ENCODE measurements at regions not wholly inside any gene's neighbourhood (a gene's known extent, or its start where the extent isn't known, plus 50 kb on each side); places are given as distances from the start of the nearest gene placed in this dataset.
"Not testable (repeated sequence)": the region's sequence is repeated elsewhere in the genome, so short reads cannot be mapped to it uniquely, and the experiment has no call there.

GRCh38 chr5:110290542-110290941 lies 435.9 kb downstream of the TMEM232 start:
- no peaks in the 10 kb centered on the region for H3K27me3 ChIP-seq (ENCODE audit: control insufficient read depth in 5 of 5, insufficient read depth in 4 of 5, low read length in 5 of 5)
- no peaks in the 10 kb centered on the region for H3K9me3 ChIP-seq (ENCODE audit: control insufficient read depth in 5 of 5, low read length in 5 of 5)
- peaks cover 0 to 4% (median 0%) of the 10 kb centered on the region in 5 donors for H3K4me1 ChIP-seq (ENCODE audit: control insufficient read depth in 5 of 5, insufficient read depth in 5 of 5, low read length in 5 of 5)
- no peak overlapping the region for H3K27ac ChIP-seq (ENCODE audit: low read depth, low read length)
- no peak overlapping the region for H3K4me3 ChIP-seq (ENCODE audit: low read depth in 1 of 5, low read length in 5 of 5)
- no peaks in the 10 kb centered on the region for H3K36me3 ChIP-seq (ENCODE audit: control insufficient read depth in 5 of 5, insufficient read depth in 5 of 5, low read length in 5 of 5)
- no peak overlapping the region for H3K9ac ChIP-seq (ENCODE audit: low read length in 5 of 5)

- H3K27me3 ChIP-seq (ENCODE audit: control insufficient read depth in 5 of 5, insufficient read depth in 4 of 5, low read length in 5 of 5), result no peaks in the 10 kb centered on the region
- no peaks in the 10 kb centered on the region for H3K36me3 ChIP-seq (ENCODE audit: control insufficient read depth in 5 of 5, insufficient read depth in 5 of 5, low read length in 5 of 5)
- no peaks in the 10 kb centered on the region for H3K9me3 ChIP-seq (ENCODE audit: control insufficient read depth in 5 of 5, low read length in 5 of 5)
Measured at GRCh38 chr5:110294281-110294680, 432.2 kb downstream of the TMEM232 start.

DNA sequence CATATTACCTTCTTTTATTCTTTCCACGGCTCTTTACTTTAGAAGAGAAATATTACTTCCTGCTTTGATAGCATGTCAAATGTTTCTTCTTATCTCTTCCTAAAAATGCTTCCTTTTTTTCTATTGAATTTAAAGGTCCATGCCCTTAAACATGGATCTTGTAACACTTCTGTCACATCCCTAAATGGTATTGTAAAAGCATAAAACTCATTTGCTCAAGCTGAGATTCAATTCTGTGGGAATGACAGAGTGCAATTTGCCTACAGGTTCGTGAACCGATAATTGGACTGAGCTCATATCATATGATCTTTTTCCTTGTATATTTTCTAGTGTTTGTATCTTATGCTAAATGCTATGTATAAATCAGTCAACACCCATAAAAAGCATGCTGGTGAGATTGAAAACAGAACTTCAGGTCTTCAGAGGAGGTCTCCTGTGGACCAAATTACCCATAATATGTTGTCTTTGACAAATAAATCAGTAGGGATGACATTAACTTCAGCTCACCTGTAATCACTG lies 429.3 kb downstream of the TMEM232 start:
- Histone ChIP-seq H3K9me3 (ENCODE audit: control insufficient read depth in 5 of 5, low read length in 5 of 5) (peaks cover 0 to 8% (median 0%) of the 10 kb centered on the region in 5 donors), H3K4me1 (ENCODE audit: control insufficient read depth in 5 of 5, insufficient read depth in 5 of 5, low read length in 5 of 5) (no peaks in the 10 kb centered on the region), H3K4me3 (ENCODE audit: low read depth in 1 of 5, low read length in 5 of 5) (no peak overlapping the region), H3K9ac (ENCODE audit: low read length in 5 of 5) (no peak overlapping the region), H3K36me3 (ENCODE audit: control insufficient read depth in 5 of 5, insufficient read depth in 5 of 5, low read length in 5 of 5) (no peaks in the 10 kb centered on the region), H3K27ac (ENCODE audit: low read depth, low read length) (no peak overlapping the region), H3K27me3 (ENCODE audit: control insufficient read depth in 5 of 5, insufficient read depth in 4 of 5, low read length in 5 of 5) (no peaks in the 10 kb centered on the region)

More at GRCh38 chr5:110294281-110294680, 432.2 kb downstream of the TMEM232 start:
- H3K27ac ChIP-seq (ENCODE audit: low read depth, low read length), result no peak overlapping the region
- H3K4me3 ChIP-seq (ENCODE audit: low read depth in 1 of 5, low read length in 5 of 5), result no peak overlapping the region
- H3K9ac ChIP-seq (ENCODE audit: low read length in 5 of 5), result no peak overlapping the region
- H3K4me1 ChIP-seq (ENCODE audit: control insufficient read depth in 5 of 5, insufficient read depth in 5 of 5, low read length in 5 of 5), result no peaks in the 10 kb centered on the region

- Histone ChIP-seq H3K4me3 (ENCODE audit: low read depth in 1 of 5, low read length in 5 of 5) (no peak overlapping the region), H3K4me1 (ENCODE audit: control insufficient read depth in 5 of 5, insufficient read depth in 5 of 5, low read length in 5 of 5) (no peaks in the 10 kb centered on the region), H3K27ac (ENCODE audit: low read depth, low read length) (no peak overlapping the region), H3K9ac (ENCODE audit: low read length in 5 of 5) (no peak overlapping the region), H3K27me3 (ENCODE audit: control insufficient read depth in 5 of 5, insufficient read depth in 4 of 5, low read length in 5 of 5) (no peaks in the 10 kb centered on the region), H3K9me3 (ENCODE audit: control insufficient read depth in 5 of 5, low read length in 5 of 5) (peaks cover 0 to 8% (median 5%) of the 10 kb centered on the region in 5 donors), H3K36me3 (ENCODE audit: control insufficient read depth in 5 of 5, insufficient read depth in 5 of 5, low read length in 5 of 5) (no peaks in the 10 kb centered on the region)
Measured at GRCh38 chr5:110304176-110304575, 422.3 kb downstream of the TMEM232 start.

DNA sequence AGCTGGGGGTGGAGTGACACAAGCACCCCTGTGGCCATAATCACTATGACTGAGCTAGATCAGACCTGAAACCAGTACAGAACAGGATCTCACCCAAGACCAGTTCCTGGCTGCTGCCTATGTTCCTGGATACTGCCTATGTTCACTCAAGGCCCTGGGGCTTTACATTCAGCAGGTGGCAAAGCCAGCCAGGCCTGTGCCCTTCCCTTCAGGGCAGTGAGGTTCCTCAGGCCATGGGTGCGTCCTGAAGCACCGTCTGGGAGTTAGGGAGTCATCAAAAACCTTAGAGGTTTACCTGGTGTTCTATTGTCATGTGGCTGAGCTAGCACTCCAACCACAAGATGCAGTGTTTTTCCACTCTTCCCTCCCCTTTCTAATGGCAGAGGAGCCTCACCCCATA lies 419.8 kb downstream of the TMEM232 start:
- H3K27me3 ChIP-seq (ENCODE audit: control insufficient read depth in 5 of 5, insufficient read depth in 4 of 5, low read length in 5 of 5), result no peaks in the 10 kb centered on the region
- no peaks in the 10 kb centered on the region for H3K36me3 ChIP-seq (ENCODE audit: control insufficient read depth in 5 of 5, insufficient read depth in 5 of 5, low read length in 5 of 5)
- no peak overlapping the region for H3K4me3 ChIP-seq (ENCODE audit: low read depth in 1 of 5, low read length in 5 of 5)
- H3K9ac ChIP-seq (ENCODE audit: low read length in 5 of 5), result no peak overlapping the region
- peaks cover 0 to 5% (median 5%) of the 10 kb centered on the region in 5 donors for H3K9me3 ChIP-seq (ENCODE audit: control insufficient read depth in 5 of 5, low read length in 5 of 5)
- H3K4me1 ChIP-seq (ENCODE audit: control insufficient read depth in 5 of 5, insufficient read depth in 5 of 5, low read length in 5 of 5), result no peaks in the 10 kb centered on the region
- no peak overlapping the region for H3K27ac ChIP-seq (ENCODE audit: low read depth, low read length)

DNA sequence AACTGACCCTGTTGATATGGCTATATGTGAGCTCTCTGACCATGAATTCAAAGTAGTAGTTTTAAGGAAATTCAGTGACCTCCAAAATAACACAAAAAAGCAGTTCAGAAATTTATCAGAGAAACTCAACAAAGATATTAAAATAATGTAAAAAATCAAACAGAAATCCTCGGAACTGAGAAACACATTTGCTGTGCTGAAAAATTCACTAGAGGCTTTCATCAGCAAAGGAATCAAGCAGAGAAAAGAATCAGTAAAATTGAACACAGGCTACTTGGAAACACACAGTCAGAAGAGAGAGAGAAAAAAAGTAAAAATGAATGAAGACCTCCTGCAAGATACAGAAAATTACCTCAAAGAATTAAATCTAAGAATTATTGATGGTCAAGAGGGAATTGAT lies 417.2 kb downstream of the TMEM232 start:
- Histone ChIP-seq H3K4me3 (ENCODE audit: low read depth in 1 of 5, low read length in 5 of 5) (no peak overlapping the region), H3K27ac (ENCODE audit: low read depth, low read length) (no peak overlapping the region), H3K9ac (ENCODE audit: low read length in 5 of 5) (no peak overlapping the region), H3K36me3 (ENCODE audit: control insufficient read depth in 5 of 5, insufficient read depth in 5 of 5, low read length in 5 of 5) (no peaks in the 10 kb centered on the region), H3K4me1 (ENCODE audit: control insufficient read depth in 5 of 5, insufficient read depth in 5 of 5, low read length in 5 of 5) (no peaks in the 10 kb centered on the region), H3K9me3 (ENCODE audit: control insufficient read depth in 5 of 5, low read length in 5 of 5) (peaks cover 0 to 3% (median 0%) of the 10 kb centered on the region in 5 donors), H3K27me3 (ENCODE audit: control insufficient read depth in 5 of 5, insufficient read depth in 4 of 5, low read length in 5 of 5) (no peaks in the 10 kb centered on the region)

- H3K27ac ChIP-seq (ENCODE audit: low read depth, low read length); H3K36me3 ChIP-seq (ENCODE audit: control insufficient read depth in 5 of 5, insufficient read depth in 5 of 5, low read length in 5 of 5); H3K4me3 ChIP-seq (ENCODE audit: low read depth in 1 of 5, low read length in 5 of 5); H3K9ac ChIP-seq (ENCODE audit: low read length in 5 of 5); H3K27me3 ChIP-seq (ENCODE audit: control insufficient read depth in 5 of 5, insufficient read depth in 4 of 5, low read length in 5 of 5); H3K4me1 ChIP-seq (ENCODE audit: control insufficient read depth in 5 of 5, insufficient read depth in 5 of 5, low read length in 5 of 5); H3K9me3 ChIP-seq (ENCODE audit: control insufficient read depth in 5 of 5, low read length in 5 of 5): not testable (repeated sequence)
Measured at GRCh38 chr5:110316566-110316965, 409.9 kb downstream of the TMEM232 start.

DNA sequence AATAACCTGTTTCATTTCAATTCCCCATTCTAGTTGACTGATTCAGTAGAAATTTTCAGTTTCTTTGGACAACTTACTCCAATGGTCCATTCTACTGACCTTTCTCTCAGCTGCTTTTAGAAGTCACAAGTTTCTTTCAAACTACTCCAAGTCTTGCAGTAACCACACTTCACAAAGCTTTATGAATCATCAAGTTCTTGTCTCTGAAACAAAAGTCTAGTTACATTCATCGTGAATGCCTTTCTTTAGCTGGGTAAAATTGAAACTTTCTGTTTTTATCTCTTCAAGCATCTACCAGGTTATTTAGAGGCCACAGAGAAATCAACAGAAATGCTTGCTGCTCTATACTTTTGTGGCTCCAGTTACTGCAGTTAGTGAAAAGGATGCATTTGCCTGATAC lies 405.4 kb downstream of the TMEM232 start:
- no peak overlapping the region for H3K4me3 ChIP-seq (ENCODE audit: low read depth in 1 of 5, low read length in 5 of 5)
- no peaks in the 10 kb centered on the region for H3K4me1 ChIP-seq (ENCODE audit: control insufficient read depth in 5 of 5, insufficient read depth in 5 of 5, low read length in 5 of 5)
- H3K36me3 ChIP-seq (ENCODE audit: control insufficient read depth in 5 of 5, insufficient read depth in 5 of 5, low read length in 5 of 5), result no peaks in the 10 kb centered on the region
- no peaks in the 10 kb centered on the region for H3K27me3 ChIP-seq (ENCODE audit: control insufficient read depth in 5 of 5, insufficient read depth in 4 of 5, low read length in 5 of 5)
- H3K27ac ChIP-seq (ENCODE audit: low read depth, low read length), result no peak overlapping the region
- no peaks in the 10 kb centered on the region for H3K9me3 ChIP-seq (ENCODE audit: control insufficient read depth in 5 of 5, low read length in 5 of 5)
- H3K9ac ChIP-seq (ENCODE audit: low read length in 5 of 5), result no peak overlapping the region

DNA sequence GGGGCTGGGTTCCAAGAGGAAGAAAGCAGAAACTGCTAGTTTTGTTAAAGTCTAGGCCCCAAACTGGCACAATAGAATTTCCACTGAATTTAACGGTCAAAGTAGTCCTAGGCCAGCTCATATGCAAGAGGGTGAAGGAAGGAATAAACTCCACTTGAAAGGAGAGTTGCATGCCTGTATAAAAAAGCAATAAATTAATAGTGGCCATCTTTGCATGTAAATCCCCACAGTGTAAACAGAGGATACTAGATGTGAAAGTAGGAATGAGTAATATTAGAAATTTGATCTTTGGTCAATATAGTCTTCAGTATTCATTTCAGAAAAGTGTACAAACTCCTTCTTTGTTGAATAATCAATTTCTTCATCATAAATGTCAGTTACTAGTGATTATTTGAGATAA lies 403.1 kb downstream of the TMEM232 start:
- H3K4me1 ChIP-seq (ENCODE audit: control insufficient read depth in 5 of 5, insufficient read depth in 5 of 5, low read length in 5 of 5), result no peaks in the 10 kb centered on the region

GRCh38 chr5:110323832-110324231 lies 402.6 kb downstream of the TMEM232 start:
- Histone ChIP-seq H3K4me1 (ENCODE audit: control insufficient read depth in 5 of 5, insufficient read depth in 5 of 5, low read length in 5 of 5) (no peaks in the 10 kb centered on the region), H3K9ac (ENCODE audit: low read length in 5 of 5) (no peak overlapping the region), H3K4me3 (ENCODE audit: low read depth in 1 of 5, low read length in 5 of 5) (no peak overlapping the region), H3K27ac (ENCODE audit: low read depth, low read length) (no peak overlapping the region), H3K36me3 (ENCODE audit: control insufficient read depth in 5 of 5, insufficient read depth in 5 of 5, low read length in 5 of 5) (no peaks in the 10 kb centered on the region), H3K9me3 (ENCODE audit: control insufficient read depth in 5 of 5, low read length in 5 of 5) (no peaks in the 10 kb centered on the region), H3K27me3 (ENCODE audit: control insufficient read depth in 5 of 5, insufficient read depth in 4 of 5, low read length in 5 of 5) (no peaks in the 10 kb centered on the region)

More for the DNA sequence above, 403.1 kb downstream of the TMEM232 start:
- H3K9ac ChIP-seq (ENCODE audit: low read length in 5 of 5), result no peak overlapping the region
- no peak overlapping the region for H3K4me3 ChIP-seq (ENCODE audit: low read depth in 1 of 5, low read length in 5 of 5)
- no peaks in the 10 kb centered on the region for H3K9me3 ChIP-seq (ENCODE audit: control insufficient read depth in 5 of 5, low read length in 5 of 5)
- H3K27ac ChIP-seq (ENCODE audit: low read depth, low read length), result no peak overlapping the region
- H3K36me3 ChIP-seq (ENCODE audit: control insufficient read depth in 5 of 5, insufficient read depth in 5 of 5, low read length in 5 of 5), result no peaks in the 10 kb centered on the region
- no peaks in the 10 kb centered on the region for H3K27me3 ChIP-seq (ENCODE audit: control insufficient read depth in 5 of 5, insufficient read depth in 4 of 5, low read length in 5 of 5)

DNA sequence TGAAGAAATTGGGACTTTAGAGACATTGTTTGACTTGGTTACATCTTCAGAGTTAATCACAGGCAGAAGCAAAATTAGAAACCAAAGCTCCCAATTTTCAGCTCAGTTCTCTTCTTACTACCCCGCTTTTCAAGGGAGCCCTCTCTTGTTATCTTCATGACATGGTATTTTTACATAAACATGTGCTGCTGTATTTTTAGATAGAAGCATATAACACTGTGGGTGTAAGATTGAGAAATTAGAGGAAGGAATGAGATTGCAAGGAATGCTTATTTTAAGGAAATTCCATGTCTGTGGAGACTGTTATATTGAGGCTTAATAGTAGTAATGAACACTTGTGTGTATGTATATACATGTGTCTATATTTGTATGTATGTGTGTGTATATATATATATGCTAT lies 401.6 kb downstream of the TMEM232 start:
- Histone ChIP-seq H3K36me3 (ENCODE audit: control insufficient read depth in 5 of 5, insufficient read depth in 5 of 5, low read length in 5 of 5) (no peaks in the 10 kb centered on the region), H3K27ac (ENCODE audit: low read depth, low read length) (no peak overlapping the region), H3K4me3 (ENCODE audit: low read depth in 1 of 5, low read length in 5 of 5) (no peak overlapping the region), H3K27me3 (ENCODE audit: control insufficient read depth in 5 of 5, insufficient read depth in 4 of 5, low read length in 5 of 5) (no peaks in the 10 kb centered on the region), H3K9ac (ENCODE audit: low read length in 5 of 5) (no peak overlapping the region), H3K9me3 (ENCODE audit: control insufficient read depth in 5 of 5, low read length in 5 of 5) (no peaks in the 10 kb centered on the region), H3K4me1 (ENCODE audit: control insufficient read depth in 5 of 5, insufficient read depth in 5 of 5, low read length in 5 of 5) (no peaks in the 10 kb centered on the region)
